ENCODE measurements at regions not wholly inside any gene's neighbourhood (a gene's known extent, or its start where the extent isn't known, plus 50 kb on each side); places are given as distances from the start of the nearest gene placed in this dataset.

DNA sequence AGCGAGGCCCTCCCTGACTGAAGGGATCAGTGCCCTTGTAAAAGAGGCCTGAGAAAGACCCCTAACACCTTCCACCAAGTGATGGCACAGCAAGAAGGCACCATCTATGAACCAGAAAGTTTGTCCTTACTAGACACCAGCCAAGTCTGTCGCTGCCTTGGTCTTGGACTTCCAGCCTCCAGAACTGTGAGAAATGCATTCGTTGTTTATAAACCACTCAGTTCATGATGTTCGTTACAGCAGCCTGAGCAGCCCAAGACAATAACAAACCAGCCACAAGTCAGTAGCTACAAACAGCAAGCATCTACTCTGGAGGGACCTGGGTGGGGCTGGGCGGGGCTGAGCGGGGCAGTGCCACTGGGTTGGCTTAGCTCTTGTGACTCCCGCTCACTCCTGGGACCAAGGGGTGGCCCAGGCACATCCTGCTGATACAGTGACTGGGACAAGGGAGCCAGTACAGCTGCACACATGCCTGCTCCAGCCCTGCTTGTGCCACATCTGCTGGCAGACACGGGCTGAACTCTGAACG, 234.9 kb downstream of the IRF8 start:
- DNase-seq (ENCODE audit: low spot score) (no peak), ATAC-seq (ENCODE audit: low read depth) (no peak)
- H3K36me3 ChIP-seq (ENCODE audit: low read depth) = no peaks in the 10 kb centered on the region
- H3K27me3 ChIP-seq (ENCODE audit: insufficient read depth, poor library complexity, severe bottlenecking) = peaks cover 28% of the 10 kb centered on the region
- H3K9me3 ChIP-seq (ENCODE audit: severe bottlenecking) = no peaks in the 10 kb centered on the region
- TF ChIP-seq, protein P1, sequence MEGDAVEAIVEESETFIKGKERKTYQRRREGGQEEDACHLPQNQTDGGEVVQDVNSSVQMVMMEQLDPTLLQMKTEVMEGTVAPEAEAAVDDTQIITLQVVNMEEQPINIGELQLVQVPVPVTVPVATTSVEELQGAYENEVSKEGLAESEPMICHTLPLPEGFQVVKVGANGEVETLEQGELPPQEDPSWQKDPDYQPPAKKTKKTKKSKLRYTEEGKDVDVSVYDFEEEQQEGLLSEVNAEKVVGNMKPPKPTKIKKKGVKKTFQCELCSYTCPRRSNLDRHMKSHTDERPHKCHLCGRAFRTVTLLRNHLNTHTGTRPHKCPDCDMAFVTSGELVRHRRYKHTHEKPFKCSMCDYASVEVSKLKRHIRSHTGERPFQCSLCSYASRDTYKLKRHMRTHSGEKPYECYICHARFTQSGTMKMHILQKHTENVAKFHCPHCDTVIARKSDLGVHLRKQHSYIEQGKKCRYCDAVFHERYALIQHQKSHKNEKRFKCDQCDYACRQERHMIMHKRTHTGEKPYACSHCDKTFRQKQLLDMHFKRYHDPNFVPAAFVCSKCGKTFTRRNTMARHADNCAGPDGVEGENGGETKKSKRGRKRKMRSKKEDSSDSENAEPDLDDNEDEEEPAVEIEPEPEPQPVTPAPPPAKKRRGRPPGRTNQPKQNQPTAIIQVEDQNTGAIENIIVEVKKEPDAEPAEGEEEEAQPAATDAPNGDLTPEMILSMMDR (IDR thresholded peaks at IDR 0.05; ENCODE audit: poor library complexity, severe bottlenecking) = no peak
- H3K4me1 ChIP-seq (ENCODE audit: insufficient read depth, poor library complexity, severe bottlenecking) = no peaks in the 10 kb centered on the region
- H3K4me3 ChIP-seq (ENCODE audit: severe bottlenecking) = no peak overlapping the region
- H3K27ac ChIP-seq (ENCODE audit: poor library complexity, severe bottlenecking) = no peak overlapping the region

DNA sequence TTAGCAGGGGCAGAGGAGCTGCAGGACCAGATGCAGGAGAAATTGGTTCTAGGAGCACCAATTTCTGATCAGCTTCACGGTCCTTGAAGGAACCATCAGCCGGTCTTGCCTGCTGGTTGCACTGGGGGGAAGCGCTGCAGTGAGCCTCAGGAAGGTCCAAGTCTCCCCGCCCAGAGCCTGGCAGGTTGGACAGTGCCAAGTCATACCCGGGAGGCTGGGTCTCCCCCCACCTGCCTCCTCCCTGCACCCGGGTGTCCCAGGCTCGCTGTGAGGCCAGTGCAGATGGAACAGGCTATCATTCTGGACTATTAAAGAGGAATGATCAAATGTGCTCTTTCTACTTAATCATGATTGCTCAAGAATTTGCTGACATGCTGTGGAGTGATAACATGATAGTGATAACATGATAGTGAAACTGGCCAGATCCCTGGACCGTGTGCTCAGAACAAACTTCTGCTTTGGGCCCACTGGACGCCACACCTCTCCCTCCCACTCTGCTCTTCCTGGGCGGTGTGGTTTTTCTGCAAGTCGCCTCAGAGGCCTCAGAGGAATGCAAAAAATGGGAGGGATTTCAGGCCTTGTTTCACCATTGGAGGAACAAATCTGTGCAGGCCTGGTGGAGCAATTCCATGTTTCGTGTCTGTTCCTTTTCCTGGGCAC, 236.0 kb downstream of the IRF8 start:
- no peak for DNase-seq (ENCODE audit: low spot score)
- Histone ChIP-seq H3K27ac (ENCODE audit: poor library complexity, severe bottlenecking) (no peak overlapping the region), H3K4me1 (ENCODE audit: insufficient read depth, poor library complexity, severe bottlenecking) (no peaks in the 10 kb centered on the region), H3K4me3 (ENCODE audit: severe bottlenecking) (no peak overlapping the region), H3K27me3 (ENCODE audit: insufficient read depth, poor library complexity, severe bottlenecking) (peaks cover 32% of the 10 kb centered on the region), H3K36me3 (ENCODE audit: low read depth) (no peaks in the 10 kb centered on the region), H3K9me3 (ENCODE audit: severe bottlenecking) (no peaks in the 10 kb centered on the region)
- no peak for ATAC-seq (ENCODE audit: low read depth)
- TF ChIP-seq, protein P1 (IDR thresholded peaks at IDR 0.05; ENCODE audit: poor library complexity, severe bottlenecking) = no peak

- H3K9me3 ChIP-seq (ENCODE audit: severe bottlenecking) = no peaks in the 10 kb centered on the region
- H3K27ac ChIP-seq (ENCODE audit: poor library complexity, severe bottlenecking) = no peak overlapping the region
- no peaks in the 10 kb centered on the region for H3K4me1 ChIP-seq (ENCODE audit: insufficient read depth, poor library complexity, severe bottlenecking)
- ATAC-seq (ENCODE audit: low read depth) (no peak), DNase-seq (ENCODE audit: low spot score) (no peak)
- H3K4me3 ChIP-seq (ENCODE audit: severe bottlenecking) = no peak overlapping the region
- TF ChIP-seq, protein P1 (IDR thresholded peaks at IDR 0.05; ENCODE audit: poor library complexity, severe bottlenecking) = no peak
- H3K27me3 ChIP-seq (ENCODE audit: insufficient read depth, poor library complexity, severe bottlenecking) = peaks cover 48% of the 10 kb centered on the region
- no peaks in the 10 kb centered on the region for H3K36me3 ChIP-seq (ENCODE audit: low read depth)
Measured at GRCh38 chr16:86137359-86137758, 238.4 kb downstream of the IRF8 start.

- no peak for ATAC-seq (ENCODE audit: low read depth)
- no peak for DNase-seq (ENCODE audit: low spot score)
- Histone ChIP-seq H3K36me3 (ENCODE audit: low read depth) (no peaks in the 10 kb centered on the region), H3K9me3 (ENCODE audit: severe bottlenecking) (no peaks in the 10 kb centered on the region), H3K4me3 (ENCODE audit: severe bottlenecking) (no peak overlapping the region), H3K4me1 (ENCODE audit: insufficient read depth, poor library complexity, severe bottlenecking) (no peaks in the 10 kb centered on the region), H3K27me3 (ENCODE audit: insufficient read depth, poor library complexity, severe bottlenecking) (peaks cover 48% of the 10 kb centered on the region), H3K27ac (ENCODE audit: poor library complexity, severe bottlenecking) (no peak overlapping the region)
- TF ChIP-seq, protein P1 (IDR thresholded peaks at IDR 0.05; ENCODE audit: poor library complexity, severe bottlenecking) = no peak
Measured at GRCh38 chr16:86138121-86139085, 239.4 kb downstream of the IRF8 start.
